ENCODE measurements at regions not wholly inside any gene's neighbourhood (a gene's known extent, or its start where the extent isn't known, plus 50 kb on each side); places are given as distances from the start of the nearest gene placed in this dataset.
A peak's percentile ranks its signal among the peaks of the same experiment; 100 is the strongest.

- no peak for TF ChIP-seq CTCF (IDR thresholded peaks at IDR 0.05; ENCODE audit: insufficient read depth, low read length)
- no peak for DNase-seq (ENCODE audit: low read depth)
- H3K4me3 ChIP-seq (ENCODE audit: low read depth, low read length) = no peak overlapping the region
Measured at GRCh38 chr7:52862321-52862720, 173.1 kb upstream of the POM121L12 start.

DNA sequence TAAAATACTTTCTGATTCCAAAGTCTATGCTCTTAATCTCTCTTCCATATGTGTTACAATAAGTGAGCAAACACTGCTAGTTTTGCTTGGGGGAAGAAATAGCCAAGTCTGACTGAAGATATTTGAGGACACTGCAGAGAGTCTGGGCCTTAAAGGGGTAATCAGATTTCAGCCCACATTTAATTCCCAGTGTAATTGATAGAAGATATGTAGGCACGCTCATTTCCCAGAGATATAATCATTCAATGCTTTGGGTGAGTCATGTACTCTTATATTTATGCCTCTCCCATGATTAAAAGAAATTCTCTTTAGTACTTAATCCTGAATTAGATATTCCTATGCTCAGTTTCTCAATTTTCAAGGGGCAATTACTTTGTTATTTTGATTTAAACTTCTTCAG lies 178.1 kb upstream of the POM121L12 start:
- H3K4me3 ChIP-seq (ENCODE audit: low read depth, low read length) = no peak overlapping the region
- TF ChIP-seq CTCF (IDR thresholded peaks at IDR 0.05; ENCODE audit: insufficient read depth, low read length) = no peak
- no peak for DNase-seq (ENCODE audit: low read depth)

DNA sequence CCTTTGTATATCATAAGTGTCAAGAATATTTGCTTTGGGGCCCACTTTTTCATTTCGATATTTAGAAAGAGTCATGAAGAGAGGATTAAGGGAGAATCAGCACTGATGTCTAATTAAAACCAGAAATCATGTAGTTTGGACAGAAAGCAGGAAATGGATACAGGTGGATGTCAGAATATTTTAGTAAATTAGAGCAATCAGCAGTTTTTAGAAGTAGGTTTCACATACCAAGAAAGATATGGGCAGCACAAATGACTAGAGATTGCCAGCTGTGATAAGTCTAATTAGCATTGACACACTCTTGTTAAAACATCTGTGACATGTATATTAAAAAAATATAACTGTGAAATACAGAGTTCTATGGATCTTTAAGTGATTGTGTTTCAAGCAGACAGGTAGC lies 180.8 kb upstream of the POM121L12 start:
- no peak overlapping the region for H3K4me3 ChIP-seq (ENCODE audit: low read depth, low read length)
- no peak for TF ChIP-seq CTCF (IDR thresholded peaks at IDR 0.05; ENCODE audit: insufficient read depth, low read length)
- no peak for DNase-seq (ENCODE audit: low read depth)

GRCh38 chr7:52851547-52851946 lies 183.9 kb upstream of the POM121L12 start:
- DNase-seq (ENCODE audit: low read depth) = no peak
- TF ChIP-seq CTCF (IDR thresholded peaks at IDR 0.05; ENCODE audit: insufficient read depth, low read length) = no peak

GRCh38 chr7:52843436-52843835 lies 192.0 kb upstream of the POM121L12 start:
- H3K4me3 ChIP-seq (ENCODE audit: low read depth, low read length) = no peak overlapping the region
- DNase-seq (ENCODE audit: low read depth) = no peak
- no peak for TF ChIP-seq CTCF (IDR thresholded peaks at IDR 0.05; ENCODE audit: insufficient read depth, low read length)

More at GRCh38 chr7:52851547-52851946, 183.9 kb upstream of the POM121L12 start:
- no peak overlapping the region for H3K4me3 ChIP-seq (ENCODE audit: low read depth, low read length)

- DNase-seq (ENCODE audit: low read depth) = no peak
- no peak for TF ChIP-seq CTCF (IDR thresholded peaks at IDR 0.05; ENCODE audit: insufficient read depth, low read length)
- no peak overlapping the region for H3K4me3 ChIP-seq (ENCODE audit: low read depth, low read length)
Measured at GRCh38 chr7:52842202-52842900, 193.1 kb upstream of the POM121L12 start.

DNA sequence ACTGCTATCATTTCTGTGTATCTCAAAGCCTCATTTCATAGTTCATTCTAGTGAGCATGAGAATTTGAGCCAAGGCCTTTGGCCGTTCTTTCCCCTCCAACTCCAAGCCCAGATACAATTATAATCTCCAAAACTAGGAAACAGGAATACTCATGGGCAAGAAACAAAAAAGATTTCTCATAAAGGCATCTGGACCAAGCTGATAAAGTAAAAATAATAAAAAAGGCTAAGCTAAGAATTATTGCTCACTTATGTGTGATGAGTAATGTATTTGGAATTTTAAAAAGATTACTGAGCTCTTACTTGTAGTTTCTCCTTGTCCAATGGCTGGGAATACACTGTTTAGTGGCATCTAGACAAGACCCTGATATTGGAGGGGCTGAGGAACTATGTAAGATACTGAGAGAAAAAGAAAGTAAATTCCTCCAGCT lies 196.4 kb upstream of the POM121L12 start:
- H3K4me3 ChIP-seq (ENCODE audit: low read depth, low read length) = no peak overlapping the region
- peak; percentile 10 for DNase-seq (ENCODE audit: low read depth)
- no peak for TF ChIP-seq CTCF (IDR thresholded peaks at IDR 0.05; ENCODE audit: insufficient read depth, low read length)

All from fibroblast of the aortic adventitia (primary cell).